ENCODE measurements at regions not wholly inside any gene's neighbourhood (a gene's known extent, or its start where the extent isn't known, plus 50 kb on each side); places are given as distances from the start of the nearest gene placed in this dataset.

DNA sequence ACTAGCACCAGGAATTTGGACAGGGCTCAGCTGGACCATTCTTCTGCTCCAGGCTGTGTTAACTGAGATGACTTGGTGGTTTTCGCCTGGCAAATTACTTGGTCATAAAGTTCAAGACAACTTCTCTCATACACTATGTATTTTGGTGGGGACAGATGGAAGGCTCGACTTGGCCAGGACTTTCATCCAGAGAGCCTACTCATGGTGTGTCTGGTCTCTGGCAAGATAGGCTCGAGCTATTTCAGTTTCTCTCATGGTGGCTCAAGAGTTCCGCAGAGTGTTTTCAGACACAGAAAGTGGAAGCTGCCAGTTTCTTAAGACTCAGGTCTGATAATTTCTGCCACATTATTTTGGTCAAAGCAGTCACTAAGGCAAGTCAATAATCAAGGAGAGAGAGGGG is 135.6 kb downstream of the IRX2 start:
- no peak for DNase-seq (ENCODE audit: low spot score)

DNA sequence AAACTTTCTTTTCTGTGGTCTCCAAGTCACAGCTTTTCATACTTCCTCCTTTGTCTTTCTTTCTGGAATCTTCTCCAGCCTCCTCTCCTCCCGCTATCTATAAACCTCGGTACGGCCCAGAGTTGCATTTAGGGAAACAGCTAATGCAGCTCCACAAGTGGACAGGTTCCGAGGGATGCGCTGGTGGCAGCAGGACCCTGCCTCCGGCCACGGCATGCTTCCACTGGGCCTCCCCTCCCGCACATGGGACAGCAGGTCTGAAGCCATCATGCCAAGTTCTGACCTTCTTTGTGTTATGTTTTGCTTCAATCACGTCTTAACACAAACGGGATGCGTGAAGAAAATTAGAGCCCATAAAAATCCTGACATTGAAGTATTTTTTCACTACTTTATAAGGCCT is 136.9 kb downstream of the IRX2 start:
- DNase-seq (ENCODE audit: low spot score), result no peak
- in situ Hi-C loops (cut with HindIII; ENCODE audit: low sequenced_read_pairs), result no loop called here

More for the DNA sequence above, 135.6 kb downstream of the IRX2 start:
- in situ Hi-C loops (cut with HindIII; ENCODE audit: low sequenced_read_pairs), result no loop called here

DNA sequence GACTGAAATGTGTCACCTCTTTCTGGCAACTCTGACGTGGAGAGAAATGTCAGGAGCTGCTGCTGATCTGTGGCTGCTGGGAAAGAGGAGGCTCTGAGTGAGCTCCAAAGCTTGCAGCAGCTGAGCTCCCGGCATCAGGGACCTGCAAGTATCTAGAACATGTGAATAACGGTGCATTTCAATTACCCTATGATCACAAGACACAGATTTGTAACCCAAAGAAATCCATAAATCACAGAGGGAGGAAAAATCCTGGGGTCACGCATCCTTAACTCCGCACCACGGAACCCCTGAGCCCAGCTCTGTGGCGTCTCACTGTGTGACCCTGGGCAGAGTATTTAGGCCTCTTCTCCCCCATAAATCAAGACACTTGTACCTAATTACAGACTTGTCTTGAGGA is 139.8 kb downstream of the IRX2 start:
- in situ Hi-C loops (cut with HindIII; ENCODE audit: low sequenced_read_pairs), result no loop called here
- no peak for DNase-seq (ENCODE audit: low spot score)

DNA sequence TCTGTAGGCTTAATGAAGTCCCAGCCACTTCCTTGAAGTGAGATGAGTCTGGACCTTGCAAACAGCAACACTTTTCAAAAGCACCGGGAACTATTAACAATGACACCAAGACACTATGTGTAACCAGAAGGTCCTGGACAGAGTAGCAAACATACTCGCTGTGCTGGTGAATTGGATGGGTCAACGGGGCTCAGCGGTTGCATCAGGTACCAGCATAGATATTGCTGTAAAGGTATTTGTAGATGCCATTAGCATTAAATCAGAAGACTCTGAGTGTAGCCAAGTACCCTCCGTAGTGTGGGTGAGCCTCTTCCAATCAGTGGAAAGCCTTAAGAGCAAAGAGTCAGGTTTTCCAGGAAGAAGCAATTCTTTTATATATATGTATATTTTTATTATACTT is 140.5 kb downstream of the IRX2 start:
- in situ Hi-C loops (cut with HindIII; ENCODE audit: low sequenced_read_pairs), result no loop called here
- no peak for DNase-seq (ENCODE audit: low spot score)

DNA sequence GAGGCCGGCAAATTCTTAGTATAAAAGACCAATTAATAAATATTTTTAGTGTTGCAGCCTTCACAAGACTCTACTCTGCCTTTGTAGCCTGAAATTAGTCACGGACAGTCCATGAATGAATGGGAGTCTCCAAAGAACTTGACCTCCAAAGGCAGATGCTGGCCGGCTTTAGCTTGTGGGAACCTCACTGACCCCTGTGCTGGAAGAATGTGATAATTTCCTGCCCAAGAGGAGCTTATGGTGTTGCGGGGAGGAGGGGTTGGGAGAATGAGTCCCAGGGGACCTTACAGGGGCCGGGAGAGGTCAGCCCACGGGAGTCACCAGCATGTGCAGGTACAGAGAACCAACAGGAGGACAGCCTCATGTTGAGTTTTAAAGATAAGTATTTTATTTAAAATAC is 143.1 kb downstream of the IRX2 start:
- in situ Hi-C loops (cut with HindIII; ENCODE audit: low sequenced_read_pairs), result no loop called here
- no peak for DNase-seq (ENCODE audit: low spot score)

DNA sequence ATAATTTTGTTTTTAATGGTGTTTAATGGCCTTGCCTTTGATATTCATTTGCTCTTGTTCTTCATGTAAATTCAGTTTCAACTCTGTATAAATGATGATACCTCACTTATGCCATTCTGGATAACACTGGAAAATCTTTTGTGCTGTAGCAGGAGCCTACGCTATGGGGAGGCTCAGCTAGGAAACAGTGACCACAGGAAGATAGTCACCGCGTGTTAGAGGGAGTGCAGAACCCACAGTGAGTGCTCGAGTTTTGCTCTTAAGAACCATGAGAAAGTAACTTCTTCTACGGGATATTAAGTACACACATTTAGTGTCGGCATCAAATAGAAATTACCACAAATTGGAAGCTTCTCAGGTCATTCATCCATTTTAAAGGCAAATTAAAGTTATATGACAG is 143.9 kb downstream of the IRX2 start:
- DNase-seq (ENCODE audit: low spot score), result no peak
- in situ Hi-C loops (cut with HindIII; ENCODE audit: low sequenced_read_pairs), result no loop called here

DNA sequence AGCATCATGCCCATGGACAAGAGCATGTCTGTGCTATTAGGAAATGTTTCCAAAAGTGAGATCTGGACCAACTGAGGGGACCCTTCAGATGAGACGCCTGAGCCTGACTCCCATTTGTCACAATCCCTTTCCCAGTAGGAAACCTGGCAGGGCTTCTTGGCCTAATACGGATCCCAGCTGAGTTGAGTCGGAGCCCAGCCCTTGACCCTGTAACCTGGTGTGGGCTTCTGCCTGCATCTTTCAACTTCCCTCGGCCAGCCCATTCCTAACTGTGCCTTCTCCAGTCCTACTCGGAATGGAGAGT is 148.3 kb downstream of the IRX2 start:
- in situ Hi-C loops (cut with HindIII; ENCODE audit: low sequenced_read_pairs), result no loop called here
- DNase-seq (ENCODE audit: low spot score), result no peak

DNA sequence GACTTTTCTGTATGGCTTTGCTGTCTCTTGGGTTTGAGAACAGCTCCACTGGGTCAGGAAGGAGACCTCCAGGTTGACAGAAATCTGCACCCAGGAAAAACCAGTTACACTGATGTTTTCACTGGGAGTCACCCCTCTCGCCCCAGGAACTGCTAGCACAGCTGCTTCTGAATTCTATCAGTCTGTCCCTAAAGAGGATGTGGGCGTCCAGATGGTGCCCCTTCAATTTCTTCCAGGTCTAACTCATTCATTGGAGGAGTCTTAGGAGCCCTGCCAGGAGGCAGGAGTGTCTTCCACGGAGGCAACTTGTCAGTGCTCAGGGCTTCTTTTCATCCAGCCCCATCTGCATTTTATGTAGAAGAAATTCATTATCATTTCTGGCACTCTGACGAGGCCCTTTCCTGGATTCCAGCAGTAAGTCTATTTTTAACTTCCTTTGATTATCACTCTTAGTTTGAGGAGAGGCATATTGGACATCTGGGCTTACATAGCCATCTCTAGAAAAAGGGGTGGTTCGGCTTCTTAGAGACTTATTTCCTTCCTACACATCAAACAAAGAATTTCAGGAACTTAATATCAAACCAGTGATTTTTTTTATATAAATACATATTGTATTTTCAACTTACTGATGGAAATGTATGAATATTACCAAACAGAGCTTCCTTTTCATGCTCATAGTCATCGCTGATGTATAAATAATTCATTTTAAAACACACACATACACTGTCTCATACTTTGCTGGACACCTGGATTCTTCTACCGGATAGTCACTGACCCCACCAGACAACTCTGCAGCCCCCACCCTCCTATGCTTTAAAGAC is 148.8 kb downstream of the IRX2 start:
- in situ Hi-C loops (cut with HindIII; ENCODE audit: low sequenced_read_pairs), result no loop called here

DNA sequence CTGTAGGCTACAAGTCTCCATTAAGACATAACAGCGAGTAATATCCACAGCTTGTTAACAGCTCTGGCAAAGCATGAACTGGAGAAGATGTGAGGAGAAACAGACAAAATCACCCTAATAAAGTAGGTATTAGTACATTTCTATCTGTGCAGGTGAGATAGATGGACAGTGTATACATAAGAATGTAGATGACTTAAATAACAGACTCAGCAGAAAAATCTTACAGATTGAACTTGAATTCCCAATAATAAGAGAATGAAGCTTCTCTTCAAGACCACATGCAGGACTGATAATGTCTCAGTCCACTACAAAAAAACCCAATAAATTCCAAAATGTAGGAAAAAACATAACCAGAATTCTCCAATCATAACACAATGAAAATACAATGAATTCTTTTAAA is 153.0 kb downstream of the IRX2 start:
- DNase-seq (ENCODE audit: low spot score), result no peak
- in situ Hi-C loops (cut with HindIII; ENCODE audit: low sequenced_read_pairs), result no loop called here

More for the DNA sequence above, 148.8 kb downstream of the IRX2 start:
- no peak for DNase-seq (ENCODE audit: low spot score)

DNA sequence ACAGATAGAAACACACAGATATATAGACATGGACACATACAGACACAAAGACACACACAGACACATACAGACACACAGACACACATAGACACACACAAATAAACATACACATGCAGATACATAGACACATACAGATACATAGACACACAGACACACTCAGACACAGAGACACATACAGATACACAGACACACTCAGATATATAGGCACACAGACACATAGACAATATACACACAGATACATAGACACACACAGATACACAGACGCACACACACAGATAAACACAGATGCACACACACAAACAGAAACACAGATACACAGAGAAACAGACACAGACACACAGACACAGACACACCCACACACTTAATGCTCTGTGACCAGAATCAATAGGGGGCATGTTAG is 156.8 kb downstream of the IRX2 start:
- in situ Hi-C loops (cut with HindIII; ENCODE audit: low sequenced_read_pairs), result no loop called here
- no peak for DNase-seq (ENCODE audit: low spot score)

DNA sequence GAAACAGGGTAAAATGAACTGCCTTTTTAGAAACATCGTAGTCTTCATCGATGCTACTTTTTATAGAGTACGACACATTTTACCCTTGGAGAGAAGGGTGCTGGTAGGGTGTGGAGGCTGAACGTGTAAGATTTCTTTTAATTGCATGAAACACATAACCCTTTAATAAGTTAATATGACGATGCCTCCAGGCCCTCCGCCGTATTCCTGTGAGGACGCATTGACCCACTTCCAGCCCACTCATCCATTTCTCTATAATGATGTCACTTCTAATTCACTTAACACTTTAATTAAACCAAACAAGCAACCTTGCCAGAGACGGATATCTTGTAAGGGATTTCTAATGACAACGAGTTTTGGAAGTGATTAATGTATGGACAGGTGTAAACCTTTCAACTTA is 158.7 kb downstream of the IRX2 start:
- in situ Hi-C loops (cut with HindIII; ENCODE audit: low sequenced_read_pairs), result no loop called here
- DNase-seq (ENCODE audit: low spot score), result no peak

DNA sequence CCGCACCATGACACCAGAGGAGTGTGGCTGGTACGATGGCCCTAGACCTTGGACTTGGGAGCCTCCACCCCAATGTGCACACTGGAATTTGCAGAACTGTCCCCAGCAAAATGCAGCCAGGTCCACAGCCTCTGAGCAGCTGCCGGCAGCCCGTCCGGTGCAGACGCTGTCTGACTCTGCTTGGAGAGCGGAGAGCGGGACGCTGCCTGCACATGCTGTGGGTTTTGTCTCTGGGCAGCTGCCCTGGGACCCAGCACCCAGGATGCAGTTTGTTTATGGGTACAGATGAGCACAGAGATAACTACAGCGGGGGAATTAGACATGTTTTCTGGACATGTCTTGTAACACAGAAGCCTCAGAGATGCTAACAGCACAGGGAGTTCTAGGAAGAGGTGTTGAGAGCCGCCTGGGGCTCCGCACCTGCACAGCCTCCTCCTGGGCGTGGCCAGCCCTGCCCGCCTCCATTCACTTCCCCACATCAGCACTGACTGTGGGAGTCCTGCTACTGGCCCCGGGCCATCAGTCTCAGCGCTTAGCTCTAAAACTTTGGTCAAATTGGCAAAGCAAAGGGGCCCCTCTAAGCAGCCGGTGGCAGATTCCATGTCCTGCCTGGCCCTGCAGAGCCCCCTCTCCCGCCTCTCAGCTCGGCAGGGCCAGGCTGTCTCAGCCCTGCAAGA is 159.6 kb downstream of the IRX2 start:
- in situ Hi-C loops (cut with HindIII; ENCODE audit: low sequenced_read_pairs), result no loop called here

DNA sequence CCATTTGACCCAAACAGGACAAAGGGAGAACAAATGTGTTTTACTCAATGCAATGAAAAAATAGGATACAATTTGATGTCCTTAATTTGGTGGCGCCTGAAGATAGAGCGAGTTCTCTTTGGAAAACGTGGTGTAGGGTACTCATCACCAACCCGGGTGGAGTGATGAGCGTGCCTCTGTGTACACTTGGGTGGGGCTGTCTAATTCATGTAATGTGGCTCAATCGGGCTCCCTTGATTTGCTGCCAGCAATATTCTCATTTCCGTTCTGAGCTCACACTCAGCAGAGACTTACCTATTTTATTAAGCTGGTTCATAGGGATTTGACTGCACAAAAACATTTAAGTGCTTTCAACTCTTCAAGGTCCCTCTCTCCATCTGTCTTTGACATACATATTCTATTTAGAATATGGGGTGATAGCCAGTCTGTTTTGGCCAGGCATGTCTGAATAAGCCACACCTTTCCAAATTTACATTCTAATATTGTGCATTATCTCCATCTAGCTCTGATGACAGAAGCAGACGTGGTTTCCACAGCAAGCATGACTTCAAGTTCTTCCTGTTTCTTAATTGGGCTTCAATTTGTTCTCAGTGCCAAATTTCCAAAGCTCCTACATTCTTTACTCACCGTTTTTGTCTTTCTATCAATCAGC is 162.5 kb downstream of the IRX2 start:
- no peak for DNase-seq (ENCODE audit: low spot score)
- in situ Hi-C loops (cut with HindIII; ENCODE audit: low sequenced_read_pairs), result no loop called here

More for the DNA sequence above, 159.6 kb downstream of the IRX2 start:
- DNase-seq (ENCODE audit: low spot score), result no peak

DNA sequence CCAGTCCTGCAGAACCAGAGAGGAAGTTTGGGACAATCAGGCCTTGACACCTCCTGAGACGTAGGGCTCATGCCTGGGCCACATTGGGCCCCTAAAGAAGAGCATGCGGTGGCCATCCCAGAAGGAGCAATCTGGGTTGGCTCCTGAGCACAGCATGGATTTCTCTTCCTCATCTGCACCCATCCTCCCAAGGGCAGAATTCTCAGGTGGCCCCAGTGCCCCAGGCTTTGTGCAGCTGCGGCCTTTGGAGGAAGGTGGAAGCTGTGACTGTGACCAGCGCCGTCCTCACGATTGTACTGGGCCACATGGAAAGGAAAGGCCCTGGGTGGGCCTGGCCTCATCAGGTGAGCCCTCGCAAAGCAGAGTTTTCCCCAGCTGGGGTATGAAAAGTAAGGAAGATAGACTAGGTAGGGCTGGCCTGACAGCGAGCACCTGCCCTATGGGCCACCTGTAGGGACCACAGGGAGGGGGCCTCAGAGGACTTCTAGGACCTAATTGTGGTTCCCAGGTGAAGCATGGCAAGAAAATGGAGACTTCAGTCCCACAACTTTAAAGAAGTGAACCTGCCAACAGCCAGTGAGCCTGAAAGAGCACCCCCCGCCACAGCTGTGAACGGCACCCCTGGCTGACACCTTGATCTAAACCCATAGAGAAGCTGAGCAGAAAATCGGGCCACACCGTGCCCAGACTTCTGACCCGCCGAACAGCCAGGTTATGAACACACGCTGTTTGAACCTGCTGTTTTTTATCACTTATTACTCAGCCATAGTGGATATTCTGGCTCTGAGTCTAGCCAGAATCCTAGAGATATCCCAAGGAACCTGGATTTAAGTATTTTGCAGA is 164.1 kb downstream of the IRX2 start:
- no peak for DNase-seq (ENCODE audit: low spot score)
- in situ Hi-C loops (cut with HindIII; ENCODE audit: low sequenced_read_pairs), result no loop called here

DNA sequence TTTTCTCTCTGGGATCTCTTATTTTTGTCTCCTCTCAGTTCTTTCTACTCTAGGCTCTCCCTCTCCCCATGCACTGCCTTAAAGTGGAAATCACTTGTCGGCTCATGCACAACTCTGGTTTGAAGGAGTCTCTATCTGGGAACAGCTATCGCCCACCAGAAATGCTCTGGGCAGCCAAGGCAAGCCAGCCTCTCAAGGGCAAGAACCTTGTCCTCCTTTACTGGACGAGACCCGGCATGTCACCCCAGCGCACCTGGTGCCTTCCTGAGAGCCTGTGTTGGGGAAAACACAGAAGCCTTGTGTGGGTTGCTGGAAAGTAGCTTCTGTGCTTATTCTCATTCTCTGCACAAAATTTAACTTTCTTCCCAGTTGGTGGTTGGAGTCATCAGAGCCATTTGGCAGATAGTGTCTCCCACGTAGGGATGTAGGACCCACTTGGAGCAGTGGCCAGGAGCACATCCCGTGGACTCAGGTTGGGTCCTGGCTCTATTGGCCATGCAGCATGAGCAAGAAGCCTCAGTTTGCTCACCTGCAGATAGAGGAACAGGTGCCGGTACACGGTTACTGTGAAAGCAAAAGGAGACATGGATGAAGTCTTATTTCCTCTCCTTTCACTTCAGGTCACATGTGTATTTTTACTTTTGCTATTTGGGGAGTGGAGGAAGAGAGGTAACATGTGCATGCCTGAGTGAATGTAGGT is 165.3 kb downstream of the IRX2 start:
- in situ Hi-C loops (cut with HindIII; ENCODE audit: low sequenced_read_pairs), result no loop called here
- no peak for DNase-seq (ENCODE audit: low spot score)

DNA sequence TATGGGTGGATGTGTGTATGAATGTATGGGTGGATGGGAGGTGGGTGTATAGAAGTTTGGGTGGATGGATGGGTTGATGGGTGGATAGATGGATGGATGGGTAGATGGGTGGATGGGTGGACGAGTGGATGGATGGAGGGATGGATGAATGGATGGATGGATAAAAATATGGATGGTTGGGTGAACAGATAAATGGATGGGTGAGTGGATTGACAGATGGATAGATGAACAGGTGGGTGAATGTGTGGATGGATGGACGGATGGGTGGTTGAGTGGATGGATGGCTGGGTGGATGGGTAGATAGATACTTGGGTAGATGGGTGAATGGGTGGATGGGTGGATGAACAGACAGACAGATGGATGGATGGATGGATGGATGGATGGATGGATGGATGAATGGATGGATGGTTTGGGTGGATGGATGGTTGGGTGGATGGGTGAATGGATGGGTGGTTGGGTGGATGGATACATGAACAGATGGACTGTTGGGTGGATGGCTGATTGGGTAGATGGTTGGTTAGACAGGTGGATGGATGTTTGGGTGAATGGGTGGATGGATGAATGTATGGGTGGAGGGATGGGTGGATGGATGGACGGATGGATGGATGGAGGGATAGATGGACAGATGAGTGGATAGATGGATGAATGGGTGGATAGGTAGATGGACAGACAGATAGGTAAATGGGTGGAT is 166.8 kb downstream of the IRX2 start:
- DNase-seq (ENCODE audit: low spot score), result no peak
- in situ Hi-C loops (cut with HindIII; ENCODE audit: low sequenced_read_pairs), result no loop called here

DNA sequence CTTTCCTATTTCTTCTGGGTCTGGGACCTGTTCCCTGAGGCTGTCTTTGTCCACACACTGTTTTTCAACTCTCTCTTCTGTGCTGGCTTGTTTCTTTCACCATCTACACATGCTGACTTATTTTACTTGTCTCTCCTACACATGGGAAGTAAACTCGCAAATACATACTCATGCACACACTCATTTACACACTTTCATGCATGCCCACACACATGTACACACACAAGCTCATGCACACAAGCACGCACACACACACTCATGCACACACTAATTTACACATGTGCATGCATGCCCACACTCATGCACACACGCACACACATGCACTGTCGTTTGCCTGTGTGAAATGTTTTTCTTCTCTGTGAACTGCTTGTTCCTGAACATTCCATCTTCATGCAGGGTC is 169.0 kb downstream of the IRX2 start:
- in situ Hi-C loops (cut with HindIII; ENCODE audit: low sequenced_read_pairs), result no loop called here
- DNase-seq (ENCODE audit: low spot score), result no peak

DNA sequence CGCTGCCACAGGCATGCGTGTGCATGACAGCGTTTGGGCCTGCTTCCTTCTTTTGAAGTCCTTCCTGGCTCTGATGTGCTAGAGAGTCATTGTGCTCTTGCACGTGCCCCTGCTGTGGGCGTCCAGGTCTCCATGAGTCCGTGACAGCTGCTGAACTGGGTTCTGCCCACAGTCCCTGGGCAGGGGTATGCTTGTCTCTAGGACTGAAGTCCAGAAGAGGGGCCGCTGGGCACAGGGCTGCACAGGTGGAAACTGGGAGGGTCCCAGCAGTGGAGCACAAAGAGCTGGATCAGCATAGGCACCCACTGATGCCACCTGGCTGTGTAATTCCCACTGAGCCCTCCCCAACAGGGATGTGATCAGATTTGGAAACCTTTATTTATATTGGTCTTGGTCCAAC is 169.4 kb downstream of the IRX2 start:
- DNase-seq (ENCODE audit: low spot score), result no peak
- in situ Hi-C loops (cut with HindIII; ENCODE audit: low sequenced_read_pairs), result no loop called here

DNA sequence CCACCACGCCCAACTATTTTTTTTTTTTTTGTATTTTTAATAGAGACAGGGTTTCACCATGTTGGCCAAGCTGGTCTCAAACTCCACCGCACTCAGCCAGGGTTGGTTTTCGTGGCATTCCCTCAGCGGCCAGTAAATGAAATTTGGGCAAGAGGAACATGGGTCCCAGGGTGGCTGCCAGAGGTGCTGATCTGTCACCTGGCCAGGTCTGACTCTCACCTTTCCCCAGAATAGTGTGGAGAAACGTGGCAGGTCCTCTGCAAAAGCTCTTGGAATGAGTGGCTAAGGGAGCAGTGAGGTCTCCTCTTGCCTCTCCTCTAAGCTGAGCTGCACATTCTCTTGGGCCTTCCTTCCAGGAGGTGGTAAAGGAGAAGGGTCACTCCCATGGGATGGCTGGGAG is 170.1 kb downstream of the IRX2 start:
- in situ Hi-C loops (cut with HindIII; ENCODE audit: low sequenced_read_pairs), result no loop called here
- DNase-seq (ENCODE audit: low spot score), result no peak
